ENCODE measurements at regions not wholly inside any gene's neighbourhood (a gene's known extent, or its start where the extent isn't known, plus 50 kb on each side); places are given as distances from the start of the nearest gene placed in this dataset.

- Histone ChIP-seq H3K27ac (ENCODE audit: low read depth, low read length) (no peak overlapping the region), H3K4me2 (ENCODE audit: low read length) (no peak overlapping the region), H4K5ac (ENCODE audit: low read length) (no peak overlapping the region), H3K4me3 (ENCODE audit: low read length) (no peak overlapping the region), H2BK120ac (ENCODE audit: low read depth, low read length) (no peak overlapping the region), H3K27me3 (ENCODE audit: insufficient read depth, low read length, poor library complexity) (no peaks in the 10 kb centered on the region), H3K56ac (ENCODE audit: low read length) (no peak overlapping the region), H3K4ac (ENCODE audit: low read depth, low read length) (no peak overlapping the region), H3K23ac (ENCODE audit: low read length) (no peak overlapping the region), H3K18ac (ENCODE audit: low read length) (no peak overlapping the region), H3K4me1 (ENCODE audit: control insufficient read depth, low read depth, low read length) (no peaks in the 10 kb centered on the region), H2AK5ac (ENCODE audit: low read length) (no peak overlapping the region), H2BK15ac (replicated peaks; ENCODE audit: low read depth) (no peak overlapping the region), H4K8ac (ENCODE audit: low read depth, low read length) (no peak overlapping the region), H3K36me3 (ENCODE audit: control insufficient read depth, insufficient read depth, low read length) (no peaks in the 10 kb centered on the region), H3K79me1 (ENCODE audit: low read length) (no peaks in the 10 kb centered on the region), H2BK5ac (ENCODE audit: low read length) (no peak overlapping the region), H3K79me2 (ENCODE audit: control insufficient read depth, insufficient read depth, low read length) (no peaks in the 10 kb centered on the region), H3K9ac (ENCODE audit: low read length) (no peak overlapping the region)
- WGBS (ENCODE audit: extremely low coverage, insufficient coverage, low lambda C conversion rate) = no CpG with 5 or more reads among the region's 1 CpG
- peak; percentile 49 for DNase-seq
These were observed 660.6 kb downstream of the LRRIQ3 start for GRCh38 chr1:73537400-73537799.

- Histone ChIP-seq H3K27ac (ENCODE audit: low read depth, low read length) (no peak overlapping the region), H3K18ac (ENCODE audit: low read length) (no peak overlapping the region), H3K4ac (ENCODE audit: low read depth, low read length) (no peak overlapping the region), H2BK15ac (replicated peaks; ENCODE audit: low read depth) (no peak overlapping the region), H2BK5ac (ENCODE audit: low read length) (no peak overlapping the region), H2BK120ac (ENCODE audit: low read depth, low read length) (no peak overlapping the region), H3K79me2 (ENCODE audit: control insufficient read depth, insufficient read depth, low read length) (no peaks in the 10 kb centered on the region), H4K5ac (ENCODE audit: low read length) (no peak overlapping the region), H3K4me2 (ENCODE audit: low read length) (no peak overlapping the region), H3K23ac (ENCODE audit: low read length) (no peak overlapping the region), H3K56ac (ENCODE audit: low read length) (no peak overlapping the region), H4K8ac (ENCODE audit: low read depth, low read length) (no peak overlapping the region), H3K9ac (ENCODE audit: low read length) (no peak overlapping the region), H3K4me3 (ENCODE audit: low read length) (no peak overlapping the region), H2AK5ac (ENCODE audit: low read length) (no peak overlapping the region), H3K27me3 (ENCODE audit: insufficient read depth, low read length, poor library complexity) (no peaks in the 10 kb centered on the region), H3K36me3 (ENCODE audit: control insufficient read depth, insufficient read depth, low read length) (no peaks in the 10 kb centered on the region), H3K4me1 (ENCODE audit: control insufficient read depth, low read depth, low read length) (no peaks in the 10 kb centered on the region), H3K79me1 (ENCODE audit: low read length) (no peaks in the 10 kb centered on the region)
- WGBS (ENCODE audit: extremely low coverage, insufficient coverage, low lambda C conversion rate) = no CpG with 5 or more reads among the region's 3 CpGs
- no peak for DNase-seq
These were observed 680.3 kb downstream of the LRRIQ3 start for GRCh38 chr1:73517603-73518191.

- Histone ChIP-seq H2BK15ac (replicated peaks; ENCODE audit: low read depth) (no peak overlapping the region), H2AK5ac (ENCODE audit: low read length) (no peak overlapping the region), H2BK5ac (ENCODE audit: low read length) (no peak overlapping the region), H3K4me1 (ENCODE audit: control insufficient read depth, low read depth, low read length) (no peaks in the 10 kb centered on the region), H3K27ac (ENCODE audit: low read depth, low read length) (no peak overlapping the region), H2BK120ac (ENCODE audit: low read depth, low read length) (no peak overlapping the region), H3K56ac (ENCODE audit: low read length) (no peak overlapping the region), H3K4ac (ENCODE audit: low read depth, low read length) (no peak overlapping the region), H4K8ac (ENCODE audit: low read depth, low read length) (no peak overlapping the region), H3K27me3 (ENCODE audit: insufficient read depth, low read length, poor library complexity) (no peaks in the 10 kb centered on the region), H4K5ac (ENCODE audit: low read length) (no peak overlapping the region), H3K18ac (ENCODE audit: low read length) (no peak overlapping the region), H3K79me2 (ENCODE audit: control insufficient read depth, insufficient read depth, low read length) (no peaks in the 10 kb centered on the region), H3K4me2 (ENCODE audit: low read length) (no peak overlapping the region), H3K79me1 (ENCODE audit: low read length) (no peaks in the 10 kb centered on the region), H3K36me3 (ENCODE audit: control insufficient read depth, insufficient read depth, low read length) (no peaks in the 10 kb centered on the region), H3K23ac (ENCODE audit: low read length) (no peak overlapping the region), H3K9ac (ENCODE audit: low read length) (no peak overlapping the region), H3K4me3 (ENCODE audit: low read length) (no peak overlapping the region)
- no peak for DNase-seq
- WGBS (ENCODE audit: extremely low coverage, insufficient coverage, low lambda C conversion rate) = 100% methylated on average over 1 of the region's 1 CpG
These were observed 681.5 kb downstream of the LRRIQ3 start for GRCh38 chr1:73516451-73516850.

GRCh38 chr1:73511038-73511437, 686.9 kb downstream of the LRRIQ3 start:
- no peak overlapping the region for H3K56ac ChIP-seq (ENCODE audit: low read length)
- no peak overlapping the region for H3K4ac ChIP-seq (ENCODE audit: low read depth, low read length)
- DNase-seq = peak; percentile 11
- H3K4me1 ChIP-seq (ENCODE audit: control insufficient read depth, low read depth, low read length) = no peaks in the 10 kb centered on the region
- no peaks in the 10 kb centered on the region for H3K79me1 ChIP-seq (ENCODE audit: low read length)
- H3K79me2 ChIP-seq (ENCODE audit: control insufficient read depth, insufficient read depth, low read length) = no peaks in the 10 kb centered on the region
- H2AK5ac ChIP-seq (ENCODE audit: low read length) = no peak overlapping the region
- H3K36me3 ChIP-seq (ENCODE audit: control insufficient read depth, insufficient read depth, low read length) = no peaks in the 10 kb centered on the region
- no peak overlapping the region for H3K9ac ChIP-seq (ENCODE audit: low read length)
- no peak overlapping the region for H3K4me3 ChIP-seq (ENCODE audit: low read length)
- no peaks in the 10 kb centered on the region for H3K27me3 ChIP-seq (ENCODE audit: insufficient read depth, low read length, poor library complexity)
- no peak overlapping the region for H3K23ac ChIP-seq (ENCODE audit: low read length)
- H2BK120ac ChIP-seq (ENCODE audit: low read depth, low read length) = no peak overlapping the region
- no peak overlapping the region for H4K5ac ChIP-seq (ENCODE audit: low read length)
- no peak overlapping the region for H2BK15ac ChIP-seq (replicated peaks; ENCODE audit: low read depth)
- no peak overlapping the region for H3K27ac ChIP-seq (ENCODE audit: low read depth, low read length)
- no peak overlapping the region for H3K4me2 ChIP-seq (ENCODE audit: low read length)
- H4K8ac ChIP-seq (ENCODE audit: low read depth, low read length) = no peak overlapping the region
- no peak overlapping the region for H3K18ac ChIP-seq (ENCODE audit: low read length)
- H2BK5ac ChIP-seq (ENCODE audit: low read length) = no peak overlapping the region

GRCh38 chr1:73500154-73500553, 697.8 kb downstream of the LRRIQ3 start:
- H3K79me2 ChIP-seq (ENCODE audit: control insufficient read depth, insufficient read depth, low read length) = no peaks in the 10 kb centered on the region
- H3K27ac ChIP-seq (ENCODE audit: low read depth, low read length) = no peak overlapping the region
- no peak overlapping the region for H2BK15ac ChIP-seq (replicated peaks; ENCODE audit: low read depth)
- no peak overlapping the region for H4K8ac ChIP-seq (ENCODE audit: low read depth, low read length)
- no peak overlapping the region for H3K18ac ChIP-seq (ENCODE audit: low read length)
- no peak overlapping the region for H2BK120ac ChIP-seq (ENCODE audit: low read depth, low read length)
- no peaks in the 10 kb centered on the region for H3K4me1 ChIP-seq (ENCODE audit: control insufficient read depth, low read depth, low read length)
- no peak overlapping the region for H3K4ac ChIP-seq (ENCODE audit: low read depth, low read length)
- H3K27me3 ChIP-seq (ENCODE audit: insufficient read depth, low read length, poor library complexity) = no peaks in the 10 kb centered on the region
- H3K79me1 ChIP-seq (ENCODE audit: low read length) = no peaks in the 10 kb centered on the region
- no peak overlapping the region for H2AK5ac ChIP-seq (ENCODE audit: low read length)
- no peak overlapping the region for H3K56ac ChIP-seq (ENCODE audit: low read length)
- no peak overlapping the region for H3K9ac ChIP-seq (ENCODE audit: low read length)
- H3K36me3 ChIP-seq (ENCODE audit: control insufficient read depth, insufficient read depth, low read length) = no peaks in the 10 kb centered on the region
- no peak overlapping the region for H3K4me2 ChIP-seq (ENCODE audit: low read length)
- no peak overlapping the region for H4K5ac ChIP-seq (ENCODE audit: low read length)
- no peak overlapping the region for H3K23ac ChIP-seq (ENCODE audit: low read length)
- no CpG with 5 or more reads among the region's 2 CpGs for WGBS (ENCODE audit: extremely low coverage, insufficient coverage, low lambda C conversion rate)
- H2BK5ac ChIP-seq (ENCODE audit: low read length) = no peak overlapping the region
- no peak overlapping the region for H3K4me3 ChIP-seq (ENCODE audit: low read length)
- DNase-seq = no peak

GRCh38 chr1:73499671-73500070, 698.3 kb downstream of the LRRIQ3 start:
- Histone ChIP-seq H3K56ac (ENCODE audit: low read length) (no peak overlapping the region), H3K27ac (ENCODE audit: low read depth, low read length) (no peak overlapping the region), H3K36me3 (ENCODE audit: control insufficient read depth, insufficient read depth, low read length) (no peaks in the 10 kb centered on the region), H2BK15ac (replicated peaks; ENCODE audit: low read depth) (no peak overlapping the region), H4K8ac (ENCODE audit: low read depth, low read length) (no peak overlapping the region), H3K79me2 (ENCODE audit: control insufficient read depth, insufficient read depth, low read length) (no peaks in the 10 kb centered on the region), H2BK5ac (ENCODE audit: low read length) (no peak overlapping the region), H3K18ac (ENCODE audit: low read length) (no peak overlapping the region), H3K27me3 (ENCODE audit: insufficient read depth, low read length, poor library complexity) (no peaks in the 10 kb centered on the region), H3K23ac (ENCODE audit: low read length) (no peak overlapping the region), H2AK5ac (ENCODE audit: low read length) (no peak overlapping the region), H3K9ac (ENCODE audit: low read length) (no peak overlapping the region), H3K4me3 (ENCODE audit: low read length) (no peak overlapping the region), H2BK120ac (ENCODE audit: low read depth, low read length) (no peak overlapping the region), H3K4ac (ENCODE audit: low read depth, low read length) (no peak overlapping the region), H3K4me2 (ENCODE audit: low read length) (no peak overlapping the region), H3K4me1 (ENCODE audit: control insufficient read depth, low read depth, low read length) (no peaks in the 10 kb centered on the region), H4K5ac (ENCODE audit: low read length) (no peak overlapping the region), H3K79me1 (ENCODE audit: low read length) (no peaks in the 10 kb centered on the region)
- WGBS (ENCODE audit: extremely low coverage, insufficient coverage, low lambda C conversion rate) = no CpG with 5 or more reads among the region's 2 CpGs
- no peak for DNase-seq

Data from mesendoderm (in vitro differentiated cells).